MCF 10A (cell line): ENCODE measurements at regions not wholly inside any gene's neighbourhood (a gene's known extent, or its start where the extent isn't known, plus 50 kb on each side); places are given as distances from the start of the nearest gene placed in this dataset.
"Not testable (repeated sequence)": the region's sequence is repeated elsewhere in the genome, so short reads cannot be mapped to it uniquely, and the experiment has no call there.

Experiments used
- BruUV-seq: library from RNA; stranded (reverse); fragments of 400-500 nt; replicated peaks from 2 replicates; lab custom pipeline; 2021; lab: Mats Ljungman, UMichigan
- CTCF ChIA-PET: fragments of 300-600 bp; sonication (Branson Sonifier 250); formaldehyde crosslinking; extraction: SDS; loops from one replicate; lab custom pipeline; 2021; ENCODE audit warnings: antibody characterized with exemption, inconsistent platforms; lab: Yijun Ruan, JAX
- POLR2A ChIA-PET: fragments of 300-600, 350-650 bp; sonication (Branson Sonifier 250); formaldehyde crosslinking; extraction: SDS; loops from one replicate; lab custom pipeline; 2020; ENCODE audit warnings: antibody characterized with exemption, inconsistent platforms; lab: Yijun Ruan, JAX
- DNase-seq: peaks from one replicate; pipeline ENCODE4 v3.0.0-alpha.2; 2018; ENCODE audit not compliant: unreplicated experiment
- H3K27ac Mint-ChIP-seq: one replicate; pipeline ENCODE4 v1.8.0; 2022; ENCODE audit warnings: mild to moderate bottlenecking, low read depth, mixed read lengths; ENCODE audit not compliant: unreplicated experiment
- H3K27me3 Mint-ChIP-seq: one replicate; pipeline ENCODE4 v1.8.0; 2022; ENCODE audit warnings: mixed read lengths; ENCODE audit not compliant: insufficient read depth, unreplicated experiment
- H3K36me3 Mint-ChIP-seq: one replicate; pipeline ENCODE4 v1.8.0; 2022; ENCODE audit warnings: mild to moderate bottlenecking, moderate library complexity, mixed read lengths; ENCODE audit not compliant: insufficient read depth, unreplicated experiment
- H3K4me1 Mint-ChIP-seq: one replicate; pipeline ENCODE4 v1.8.0; 2022; ENCODE audit warnings: mixed read lengths; ENCODE audit not compliant: insufficient read depth, unreplicated experiment
- H3K4me3 Mint-ChIP-seq: one replicate; pipeline ENCODE4 v1.8.0; 2022; ENCODE audit warnings: mild to moderate bottlenecking, moderate library complexity, mixed read lengths; ENCODE audit not compliant: unreplicated experiment
- H3K9me3 Mint-ChIP-seq: one replicate; pipeline ENCODE4 v1.8.0; 2022; ENCODE audit warnings: mixed read lengths; ENCODE audit not compliant: unreplicated experiment
- CTCF ChIP-seq: fragments of 200-600 bp; IDR thresholded peaks from one replicate; pipeline ENCODE4 v1.8.0; 2022; ENCODE audit warnings: antibody characterized with exemption, mild to moderate bottlenecking; ENCODE audit not compliant: unreplicated experiment
- intact Hi-C: fragments of 100-400 bp; cut with micrococcal nuclease; formaldehyde crosslinking; loops from 2 replicates; pipeline ENCODE4 v1.14.1; 2022

- no peak for TF ChIP-seq CTCF
- no TSS peak for BruUV-seq
- H3K4me1 Mint-ChIP-seq = no peaks in the 10 kb centered on the region
- intact Hi-C loops = no loop called here
- no peaks in the 10 kb centered on the region for H3K9me3 Mint-ChIP-seq
- no peaks in the 10 kb centered on the region for H3K27me3 Mint-ChIP-seq
- no peak overlapping the region for H3K27ac Mint-ChIP-seq
- H3K36me3 Mint-ChIP-seq = no peaks in the 10 kb centered on the region
- CTCF ChIA-PET = interaction anchor here (1.4 kb wide), 1 partner anchor 29 kb away, joined by 3 read pairs; no protein-coding TSS in a partner anchor
- POLR2A ChIA-PET = interaction anchor here (0.6 kb wide), 1 partner anchor 32 kb away, joined by 4 read pairs; no protein-coding TSS in a partner anchor
- no peak for DNase-seq
- no peak overlapping the region for H3K4me3 Mint-ChIP-seq
Measured at GRCh38 chr5:124888050-124888506, 141.6 kb upstream of the ZNF608 start.

GRCh38 chr5:124888622-124889485 lies 142.4 kb upstream of the ZNF608 start:
- no TSS peak for BruUV-seq
- H3K4me1 Mint-ChIP-seq = no peaks in the 10 kb centered on the region
- no peaks in the 10 kb centered on the region for H3K36me3 Mint-ChIP-seq
- H3K9me3 Mint-ChIP-seq = no peaks in the 10 kb centered on the region
- no peak overlapping the region for H3K27ac Mint-ChIP-seq
- intact Hi-C loops = no loop called here
- TF ChIP-seq CTCF = no peak
- DNase-seq = no peak
- CTCF ChIA-PET = interaction anchor here (1.4 kb wide), 1 partner anchor 29 kb away, joined by 3 read pairs; no protein-coding TSS in a partner anchor
- H3K4me3 Mint-ChIP-seq = no peak overlapping the region
- no peaks in the 10 kb centered on the region for H3K27me3 Mint-ChIP-seq
- POLR2A ChIA-PET = interaction anchor here (0.6 kb wide), 2 partner anchors 18 to 32 kb away, joined by 4 read pairs; no protein-coding TSS in a partner anchor

- DNase-seq = no peak
- Mint-ChIP-seq H3K4me3 (no peak overlapping the region), H3K27ac (no peak overlapping the region), H3K4me1 (no peaks in the 10 kb centered on the region), H3K27me3 (no peaks in the 10 kb centered on the region), H3K9me3 (no peaks in the 10 kb centered on the region), H3K36me3 (no peaks in the 10 kb centered on the region)
- BruUV-seq = no TSS peak
- ChIA-PET CTCF (interaction anchor here (1.4 kb wide), 1 partner anchor 30 kb away, joined by 3 read pairs; no protein-coding TSS in a partner anchor), POLR2A (interaction anchor here (0.6 kb wide), 1 partner anchor 17 kb away, joined by 4 read pairs; no protein-coding TSS in a partner anchor)
- TF ChIP-seq CTCF = no peak
- intact Hi-C loops = no loop called here
Measured at GRCh38 chr5:124889486-124889825, 143.0 kb upstream of the ZNF608 start.

GRCh38 chr5:124889850-124890249 lies 143.4 kb upstream of the ZNF608 start:
- ChIA-PET POLR2A (no interaction called here), CTCF (no interaction called here)
- TF ChIP-seq CTCF = no peak
- H3K9me3 Mint-ChIP-seq = no peaks in the 10 kb centered on the region
- H3K4me1 Mint-ChIP-seq = no peaks in the 10 kb centered on the region
- no peaks in the 10 kb centered on the region for H3K27me3 Mint-ChIP-seq
- H3K27ac Mint-ChIP-seq = no peak overlapping the region
- H3K36me3 Mint-ChIP-seq = no peaks in the 10 kb centered on the region
- intact Hi-C loops = no loop called here
- no TSS peak for BruUV-seq
- H3K4me3 Mint-ChIP-seq = no peak overlapping the region
- DNase-seq = no peak

- DNase-seq, POLR2A ChIA-PET, BruUV-seq, H3K4me1 Mint-ChIP-seq, H3K27ac Mint-ChIP-seq, H3K4me3 Mint-ChIP-seq, H3K36me3 Mint-ChIP-seq, intact Hi-C loops, H3K27me3 Mint-ChIP-seq, CTCF ChIA-PET, H3K9me3 Mint-ChIP-seq: not testable (repeated sequence)
Measured at GRCh38 chr5:124890442-124890841, 144.0 kb upstream of the ZNF608 start.
